ENCODE measurements at regions not wholly inside any gene's neighbourhood (a gene's known extent, or its start where the extent isn't known, plus 50 kb on each side); places are given as distances from the start of the nearest gene placed in this dataset.

- Histone ChIP-seq H3K9me3 (ENCODE audit: control insufficient read depth in 2 of 2, low read length in 2 of 2) (no peaks in the 10 kb centered on the region), H3K36me3 (ENCODE audit: control insufficient read depth in 2 of 2, insufficient read depth in 2 of 2, low read length in 2 of 2) (no peaks in the 10 kb centered on the region), H3K27me3 (ENCODE audit: control insufficient read depth in 2 of 2, insufficient read depth in 2 of 2, low read length in 2 of 2) (no peaks in the 10 kb centered on the region), H3K9ac (ENCODE audit: low read depth in 1 of 2, low read length in 2 of 2) (no peak overlapping the region), H3K4me1 (ENCODE audit: control insufficient read depth in 2 of 2, insufficient read depth in 2 of 2, low read length in 2 of 2) (no peaks in the 10 kb centered on the region), H3K27ac (ENCODE audit: low read depth in 2 of 2, low read length in 2 of 2) (no peak overlapping the region), H3K4me3 (ENCODE audit: low read length in 2 of 2) (no peak overlapping the region)
These were observed 57.3 kb upstream of the SLC66A3 start for GRCh38 chr2:11097854-11098387.

- Histone ChIP-seq H3K9me3 (ENCODE audit: control insufficient read depth in 2 of 2, low read length in 2 of 2) (no peaks in the 10 kb centered on the region), H3K36me3 (ENCODE audit: control insufficient read depth in 2 of 2, insufficient read depth in 2 of 2, low read length in 2 of 2) (no peaks in the 10 kb centered on the region), H3K27me3 (ENCODE audit: control insufficient read depth in 2 of 2, insufficient read depth in 2 of 2, low read length in 2 of 2) (no peaks in the 10 kb centered on the region), H3K27ac (ENCODE audit: low read depth in 2 of 2, low read length in 2 of 2) (no peak overlapping the region), H3K9ac (ENCODE audit: low read depth in 1 of 2, low read length in 2 of 2) (no peak overlapping the region), H3K4me3 (ENCODE audit: low read length in 2 of 2) (no peak overlapping the region), H3K4me1 (ENCODE audit: control insufficient read depth in 2 of 2, insufficient read depth in 2 of 2, low read length in 2 of 2) (no peaks in the 10 kb centered on the region)
These were observed 55.9 kb upstream of the SLC66A3 start for GRCh38 chr2:11099122-11100065.

GRCh38 chr2:11100130-11100529, 55.1 kb upstream of the SLC66A3 start:
- H3K27ac ChIP-seq (ENCODE audit: low read depth in 2 of 2, low read length in 2 of 2) = no peak overlapping the region
- no peak overlapping the region for H3K9ac ChIP-seq (ENCODE audit: low read depth in 1 of 2, low read length in 2 of 2)
- no peaks in the 10 kb centered on the region for H3K36me3 ChIP-seq (ENCODE audit: control insufficient read depth in 2 of 2, insufficient read depth in 2 of 2, low read length in 2 of 2)
- no peaks in the 10 kb centered on the region for H3K27me3 ChIP-seq (ENCODE audit: control insufficient read depth in 2 of 2, insufficient read depth in 2 of 2, low read length in 2 of 2)
- no peaks in the 10 kb centered on the region for H3K9me3 ChIP-seq (ENCODE audit: control insufficient read depth in 2 of 2, low read length in 2 of 2)
- H3K4me1 ChIP-seq (ENCODE audit: control insufficient read depth in 2 of 2, insufficient read depth in 2 of 2, low read length in 2 of 2) = no peaks in the 10 kb centered on the region
- no peak overlapping the region for H3K4me3 ChIP-seq (ENCODE audit: low read length in 2 of 2)

GRCh38 chr2:11100976-11101375, 54.3 kb upstream of the SLC66A3 start:
- Histone ChIP-seq H3K36me3 (ENCODE audit: control insufficient read depth in 2 of 2, insufficient read depth in 2 of 2, low read length in 2 of 2) (no peaks in the 10 kb centered on the region), H3K4me1 (ENCODE audit: control insufficient read depth in 2 of 2, insufficient read depth in 2 of 2, low read length in 2 of 2) (no peaks in the 10 kb centered on the region), H3K27me3 (ENCODE audit: control insufficient read depth in 2 of 2, insufficient read depth in 2 of 2, low read length in 2 of 2) (no peaks in the 10 kb centered on the region), H3K27ac (ENCODE audit: low read depth in 2 of 2, low read length in 2 of 2) (no peak overlapping the region), H3K9ac (ENCODE audit: low read depth in 1 of 2, low read length in 2 of 2) (no peak overlapping the region), H3K9me3 (ENCODE audit: control insufficient read depth in 2 of 2, low read length in 2 of 2) (no peaks in the 10 kb centered on the region), H3K4me3 (ENCODE audit: low read length in 2 of 2) (no peak overlapping the region)

- H3K9me3 ChIP-seq (ENCODE audit: control insufficient read depth in 2 of 2, low read length in 2 of 2) = no peaks in the 10 kb centered on the region
- no peak overlapping the region for H3K4me3 ChIP-seq (ENCODE audit: low read length in 2 of 2)
- no peaks in the 10 kb centered on the region for H3K27me3 ChIP-seq (ENCODE audit: control insufficient read depth in 2 of 2, insufficient read depth in 2 of 2, low read length in 2 of 2)
- H3K36me3 ChIP-seq (ENCODE audit: control insufficient read depth in 2 of 2, insufficient read depth in 2 of 2, low read length in 2 of 2) = no peaks in the 10 kb centered on the region
- H3K27ac ChIP-seq (ENCODE audit: low read depth in 2 of 2, low read length in 2 of 2) = no peak overlapping the region
- no peaks in the 10 kb centered on the region for H3K4me1 ChIP-seq (ENCODE audit: control insufficient read depth in 2 of 2, insufficient read depth in 2 of 2, low read length in 2 of 2)
- no peak overlapping the region for H3K9ac ChIP-seq (ENCODE audit: low read depth in 1 of 2, low read length in 2 of 2)
These were observed 53.8 kb upstream of the SLC66A3 start for GRCh38 chr2:11101430-11101829.

- Histone ChIP-seq H3K4me1 (ENCODE audit: control insufficient read depth in 2 of 2, insufficient read depth in 2 of 2, low read length in 2 of 2) (no peaks in the 10 kb centered on the region), H3K36me3 (ENCODE audit: control insufficient read depth in 2 of 2, insufficient read depth in 2 of 2, low read length in 2 of 2) (no peaks in the 10 kb centered on the region), H3K4me3 (ENCODE audit: low read length in 2 of 2) (no peak overlapping the region), H3K9me3 (ENCODE audit: control insufficient read depth in 2 of 2, low read length in 2 of 2) (no peaks in the 10 kb centered on the region), H3K27me3 (ENCODE audit: control insufficient read depth in 2 of 2, insufficient read depth in 2 of 2, low read length in 2 of 2) (no peaks in the 10 kb centered on the region), H3K27ac (ENCODE audit: low read depth in 2 of 2, low read length in 2 of 2) (no peak overlapping the region), H3K9ac (ENCODE audit: low read depth in 1 of 2, low read length in 2 of 2) (no peak overlapping the region)
These were observed 52.8 kb upstream of the SLC66A3 start for GRCh38 chr2:11102466-11102865.

GRCh38 chr2:11102956-11103860, 52.1 kb upstream of the SLC66A3 start:
- H3K4me1 ChIP-seq (ENCODE audit: control insufficient read depth in 2 of 2, insufficient read depth in 2 of 2, low read length in 2 of 2) = no peaks in the 10 kb centered on the region
- no peaks in the 10 kb centered on the region for H3K36me3 ChIP-seq (ENCODE audit: control insufficient read depth in 2 of 2, insufficient read depth in 2 of 2, low read length in 2 of 2)
- no peak overlapping the region for H3K4me3 ChIP-seq (ENCODE audit: low read length in 2 of 2)
- no peak overlapping the region for H3K9ac ChIP-seq (ENCODE audit: low read depth in 1 of 2, low read length in 2 of 2)
- no peaks in the 10 kb centered on the region for H3K9me3 ChIP-seq (ENCODE audit: control insufficient read depth in 2 of 2, low read length in 2 of 2)
- H3K27ac ChIP-seq (ENCODE audit: low read depth in 2 of 2, low read length in 2 of 2) = peak overlapping the region in 1 of 2 donors; percentile 9
- H3K27me3 ChIP-seq (ENCODE audit: control insufficient read depth in 2 of 2, insufficient read depth in 2 of 2, low read length in 2 of 2) = no peaks in the 10 kb centered on the region

GRCh38 chr2:11103984-11104793, 51.1 kb upstream of the SLC66A3 start:
- Histone ChIP-seq H3K9me3 (ENCODE audit: control insufficient read depth in 2 of 2, low read length in 2 of 2) (no peaks in the 10 kb centered on the region), H3K9ac (ENCODE audit: low read depth in 1 of 2, low read length in 2 of 2) (no peak overlapping the region), H3K4me3 (ENCODE audit: low read length in 2 of 2) (no peak overlapping the region), H3K4me1 (ENCODE audit: control insufficient read depth in 2 of 2, insufficient read depth in 2 of 2, low read length in 2 of 2) (no peaks in the 10 kb centered on the region), H3K27me3 (ENCODE audit: control insufficient read depth in 2 of 2, insufficient read depth in 2 of 2, low read length in 2 of 2) (no peaks in the 10 kb centered on the region), H3K36me3 (ENCODE audit: control insufficient read depth in 2 of 2, insufficient read depth in 2 of 2, low read length in 2 of 2) (no peaks in the 10 kb centered on the region), H3K27ac (ENCODE audit: low read depth in 2 of 2, low read length in 2 of 2) (peak overlapping the region in 1 of 2 donors; percentile 9)

GRCh38 chr2:11104794-11105660, 50.2 kb upstream of the SLC66A3 start:
- Histone ChIP-seq H3K4me1 (ENCODE audit: control insufficient read depth in 2 of 2, insufficient read depth in 2 of 2, low read length in 2 of 2) (no peaks in the 10 kb centered on the region), H3K9ac (ENCODE audit: low read depth in 1 of 2, low read length in 2 of 2) (no peak overlapping the region), H3K9me3 (ENCODE audit: control insufficient read depth in 2 of 2, low read length in 2 of 2) (no peaks in the 10 kb centered on the region), H3K27me3 (ENCODE audit: control insufficient read depth in 2 of 2, insufficient read depth in 2 of 2, low read length in 2 of 2) (no peaks in the 10 kb centered on the region), H3K36me3 (ENCODE audit: control insufficient read depth in 2 of 2, insufficient read depth in 2 of 2, low read length in 2 of 2) (no peaks in the 10 kb centered on the region), H3K4me3 (ENCODE audit: low read length in 2 of 2) (no peak overlapping the region), H3K27ac (ENCODE audit: low read depth in 2 of 2, low read length in 2 of 2) (no peak overlapping the region)

All from mucosa of rectum (tissue), 2 donors.